Fibroblast of lung (primary cell): ENCODE measurements at regions not wholly inside any gene's neighbourhood (a gene's known extent, or its start where the extent isn't known, plus 50 kb on each side); places are given as distances from the start of the nearest gene placed in this dataset.
"Not testable (repeated sequence)": the region's sequence is repeated elsewhere in the genome, so short reads cannot be mapped to it uniquely, and the experiment has no call there.

Experiments
- DNase-seq, 2 donors: peaks; one replicate each; pipeline versions ENCODE4 v3.0.0 to v3.0.0-alpha.2; 2010; ENCODE audit warnings: low read depth in 2 of 2
- H2AFZ ChIP-seq: 2 replicates; pipeline ENCODE4 v1.5.1; 2012; ENCODE audit warnings: low read length, control low read depth, inconsistent platforms
- H3K27ac ChIP-seq: 2 replicates; pipeline ENCODE4 v1.5.1; 2011; ENCODE audit warnings: low read length, control low read depth; ENCODE audit not compliant: insufficient read depth
- H3K27me3 ChIP-seq: 2 replicates; pipeline ENCODE4 v1.5.1; 2011; ENCODE audit warnings: mild to moderate bottlenecking, low read length; ENCODE audit not compliant: control insufficient read depth, insufficient read depth
- H3K36me3 ChIP-seq: 2 replicates; pipeline ENCODE4 v1.5.1; 2011; ENCODE audit warnings: low read length; ENCODE audit not compliant: control insufficient read depth, insufficient read depth
- H3K4me1 ChIP-seq: 2 replicates; pipeline ENCODE4 v1.5.1; 2011; ENCODE audit warnings: low read length; ENCODE audit not compliant: control insufficient read depth, insufficient read depth; ENCODE audit errors: extremely low read depth
- H3K4me2 ChIP-seq: 2 replicates; pipeline ENCODE4 v1.5.1; 2011; ENCODE audit warnings: low read length, control low read depth; ENCODE audit not compliant: insufficient read depth; ENCODE audit errors: extremely low read depth
- H3K4me3 ChIP-seq, 4 experiments: fragments of 200-600 bp in 1 of 4; sonication (generic) in 1 of 4; replicated peaks in 1 of 4; 2 replicates each; pipeline ENCODE4 v1.5.1; 2011 to 2016; ENCODE audit warnings: low read length in 4 of 4, low read depth in 3 of 4, mild to moderate bottlenecking in 3 of 4, control low read depth in 2 of 4, inconsistent platforms in 1 of 4, mixed read lengths in 1 of 4; ENCODE audit not compliant: insufficient read depth in 1 of 4; ENCODE audit errors: control extremely low read depth in 1 of 4
- H3K79me2 ChIP-seq: 2 replicates; pipeline ENCODE4 v1.5.1; 2012; ENCODE audit warnings: mild to moderate bottlenecking, low read length, inconsistent platforms; ENCODE audit not compliant: control insufficient read depth, insufficient read depth
- H3K9ac ChIP-seq: 2 replicates; pipeline ENCODE4 v1.5.1; 2011; ENCODE audit warnings: mild to moderate bottlenecking, low read length, control low read depth; ENCODE audit not compliant: insufficient read depth
- H3K9me3 ChIP-seq: 2 replicates; pipeline ENCODE4 v1.5.1; 2012; ENCODE audit warnings: low read depth, low read length; ENCODE audit not compliant: control insufficient read depth, insufficient read depth
- H4K20me1 ChIP-seq: 2 replicates; pipeline ENCODE4 v1.5.1; 2011; ENCODE audit warnings: low read length; ENCODE audit not compliant: control insufficient read depth, insufficient read depth; ENCODE audit errors: extremely low read depth
- EZH2 ChIP-seq: IDR thresholded peaks from 2 replicates; pipeline ENCODE4 v1.5.1; 2012; ENCODE audit warnings: low read length, control low read depth, mild to moderate bottlenecking; ENCODE audit errors: missing control alignments
- TF ChIP-seq, protein P1 (sequence below), 2 donors: IDR thresholded peaks in 1 of 2; conservative IDR thresholded peaks in 1 of 2; 1 replicate in 1 of 2; 2 replicates in 1 of 2; pipeline ENCODE4 v1.5.1; 2011 to 2012; ENCODE audit warnings: low read length in 2 of 2, control low read depth in 1 of 2, inconsistent platforms in 1 of 2, low read depth in 1 of 2, mild to moderate bottlenecking in 1 of 2

DNA sequence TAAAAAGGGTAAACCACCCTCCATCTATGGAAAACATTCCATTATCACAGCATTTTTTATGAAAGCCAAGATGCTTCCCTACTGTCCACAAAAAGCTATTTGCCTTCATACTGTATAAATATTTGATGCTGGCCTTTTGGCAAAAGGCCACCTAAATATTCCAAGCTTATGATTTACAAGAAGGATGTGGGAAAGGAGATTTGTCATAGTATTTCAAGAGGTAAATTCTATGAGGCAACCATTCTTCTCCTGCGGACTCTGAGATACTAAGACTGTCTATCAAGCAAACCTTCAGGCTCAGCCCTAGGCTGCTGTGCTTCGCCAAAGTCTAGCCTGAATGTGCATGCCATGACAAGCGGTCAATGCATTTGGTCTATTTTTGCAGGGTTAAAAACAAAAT lies 807.1 kb upstream of the AMELY start:
- no peak overlapping the region for H3K27ac ChIP-seq
- H3K4me2 ChIP-seq, result no peak overlapping the region
- DNase-seq, result no peak

DNA sequence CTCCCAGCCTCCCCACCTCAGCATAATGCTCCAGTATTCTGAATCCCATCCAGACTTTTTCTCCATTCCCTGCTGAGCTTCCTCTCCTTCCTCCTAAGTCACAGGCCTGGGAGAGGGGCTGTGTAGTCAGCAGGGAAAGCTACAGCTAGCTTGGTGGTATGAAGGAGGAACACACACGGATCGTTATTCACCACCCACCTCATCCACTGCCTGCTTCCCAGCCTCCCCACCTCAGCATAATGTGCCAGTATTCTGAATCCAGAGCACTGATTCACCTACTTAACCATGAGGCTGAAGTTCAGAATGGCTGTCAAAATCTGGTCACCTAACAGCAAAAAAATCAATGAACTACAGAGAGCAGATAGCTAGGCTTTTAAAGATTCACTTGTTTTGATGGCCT lies 806.6 kb upstream of the AMELY start:
- TF ChIP-seq, protein P1, sequence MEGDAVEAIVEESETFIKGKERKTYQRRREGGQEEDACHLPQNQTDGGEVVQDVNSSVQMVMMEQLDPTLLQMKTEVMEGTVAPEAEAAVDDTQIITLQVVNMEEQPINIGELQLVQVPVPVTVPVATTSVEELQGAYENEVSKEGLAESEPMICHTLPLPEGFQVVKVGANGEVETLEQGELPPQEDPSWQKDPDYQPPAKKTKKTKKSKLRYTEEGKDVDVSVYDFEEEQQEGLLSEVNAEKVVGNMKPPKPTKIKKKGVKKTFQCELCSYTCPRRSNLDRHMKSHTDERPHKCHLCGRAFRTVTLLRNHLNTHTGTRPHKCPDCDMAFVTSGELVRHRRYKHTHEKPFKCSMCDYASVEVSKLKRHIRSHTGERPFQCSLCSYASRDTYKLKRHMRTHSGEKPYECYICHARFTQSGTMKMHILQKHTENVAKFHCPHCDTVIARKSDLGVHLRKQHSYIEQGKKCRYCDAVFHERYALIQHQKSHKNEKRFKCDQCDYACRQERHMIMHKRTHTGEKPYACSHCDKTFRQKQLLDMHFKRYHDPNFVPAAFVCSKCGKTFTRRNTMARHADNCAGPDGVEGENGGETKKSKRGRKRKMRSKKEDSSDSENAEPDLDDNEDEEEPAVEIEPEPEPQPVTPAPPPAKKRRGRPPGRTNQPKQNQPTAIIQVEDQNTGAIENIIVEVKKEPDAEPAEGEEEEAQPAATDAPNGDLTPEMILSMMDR (conservative IDR thresholded peaks at IDR 0.05 in 1 of 2, IDR thresholded peaks at IDR 0.05 in 1 of 2; ENCODE audit: low read depth in 1 of 2, low read length in 2 of 2), result no peak
- DNase-seq, result no peak
- Histone ChIP-seq H3K9ac (no peak overlapping the region), H3K4me2 (no peak overlapping the region), H3K36me3 (no peaks in the 10 kb centered on the region), H3K27me3 (no peaks in the 10 kb centered on the region), H4K20me1 (no peaks in the 10 kb centered on the region), H3K27ac (no peak overlapping the region), H3K79me2 (no peaks in the 10 kb centered on the region), H2AFZ (no peak overlapping the region), H3K9me3 (no peaks in the 10 kb centered on the region), H3K4me3 (no peak overlapping the region), H3K4me1 (no peaks in the 10 kb centered on the region)

More for the DNA sequence above, 807.1 kb upstream of the AMELY start:
- Histone ChIP-seq H3K9ac (no peak overlapping the region), H3K36me3 (no peaks in the 10 kb centered on the region), H4K20me1 (no peaks in the 10 kb centered on the region), H2AFZ (no peak overlapping the region), H3K4me1 (no peaks in the 10 kb centered on the region), H3K9me3 (no peaks in the 10 kb centered on the region), H3K27me3 (no peaks in the 10 kb centered on the region), H3K79me2 (no peaks in the 10 kb centered on the region), H3K4me3 (no peak overlapping the region)
- TF ChIP-seq, protein P1 (conservative IDR thresholded peaks at IDR 0.05 in 1 of 2, IDR thresholded peaks at IDR 0.05 in 1 of 2; ENCODE audit: low read depth in 1 of 2, low read length in 2 of 2), result no peak
- TF ChIP-seq EZH2, result no peak

DNA sequence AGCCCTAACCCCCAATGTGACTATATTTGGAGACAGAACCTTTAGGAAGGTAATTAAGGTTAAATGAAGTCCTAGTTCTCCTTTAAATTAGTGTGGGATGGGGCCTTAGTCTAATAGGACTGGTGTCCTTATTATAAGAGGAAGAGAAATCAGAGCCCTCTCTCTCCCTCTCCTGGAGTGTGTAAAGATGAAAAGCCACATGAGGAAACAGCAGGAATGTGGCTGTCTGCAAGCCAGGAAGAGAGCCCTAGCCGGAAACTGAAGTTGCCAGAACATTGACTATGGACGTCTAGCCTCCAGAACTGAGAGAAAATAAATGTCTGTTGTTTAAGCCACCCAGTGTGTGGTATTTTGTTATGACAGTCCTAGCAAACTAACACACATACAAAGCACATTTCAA lies 802.9 kb upstream of the AMELY start:
- H3K27me3 ChIP-seq, result no peaks in the 10 kb centered on the region
- no peak overlapping the region for H3K4me2 ChIP-seq
- H3K27ac ChIP-seq, result no peak overlapping the region
- TF ChIP-seq EZH2, result no peak
- TF ChIP-seq, protein P1 (conservative IDR thresholded peaks at IDR 0.05 in 1 of 2, IDR thresholded peaks at IDR 0.05 in 1 of 2; ENCODE audit: low read depth in 1 of 2, low read length in 2 of 2), result no peak
- H3K79me2 ChIP-seq, result no peaks in the 10 kb centered on the region
- no peaks in the 10 kb centered on the region for H4K20me1 ChIP-seq
- DNase-seq, result peak in 1 of 2 donors; percentile 55
- H3K4me1 ChIP-seq, result no peaks in the 10 kb centered on the region
- H3K9ac ChIP-seq, result no peak overlapping the region
- no peak overlapping the region for H2AFZ ChIP-seq
- H3K4me3 ChIP-seq, result no peak overlapping the region
- no peaks in the 10 kb centered on the region for H3K36me3 ChIP-seq
- H3K9me3 ChIP-seq, result no peaks in the 10 kb centered on the region

DNA sequence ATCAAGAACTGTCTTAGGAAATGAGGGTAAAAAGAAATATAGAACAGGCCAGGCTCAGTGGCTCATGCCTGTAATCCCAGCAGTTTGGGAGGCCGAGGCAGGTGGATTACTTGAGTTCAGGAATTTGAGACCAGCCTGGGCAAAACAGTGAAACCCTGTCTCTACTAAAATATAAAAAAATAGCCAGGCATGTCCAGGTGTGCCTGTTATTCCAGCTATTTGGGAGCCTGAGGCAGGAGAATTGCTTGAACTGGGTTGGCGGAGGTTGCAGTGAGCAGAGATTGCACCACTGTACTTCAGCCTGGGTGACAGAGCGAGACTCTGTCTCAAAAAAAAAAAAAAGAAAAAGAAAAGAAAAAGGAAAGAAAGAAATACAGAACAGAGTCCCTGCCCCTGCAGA lies 802.2 kb upstream of the AMELY start:
- H3K4me3 ChIP-seq, H2AFZ ChIP-seq, H3K9ac ChIP-seq, H3K36me3 ChIP-seq, H3K27me3 ChIP-seq, H3K4me2 ChIP-seq, H3K27ac ChIP-seq, H3K4me1 ChIP-seq, H3K79me2 ChIP-seq, DNase-seq, H3K9me3 ChIP-seq, H4K20me1 ChIP-seq: not testable (repeated sequence)
